ENCODE measurements at regions not wholly inside any gene's neighbourhood (a gene's known extent, or its start where the extent isn't known, plus 50 kb on each side); places are given as distances from the start of the nearest gene placed in this dataset.

GRCh38 chr11:100592619-100593260 lies 94.3 kb upstream of the ARHGAP42 start:
- no peaks in the 10 kb centered on the region for H4K20me1 ChIP-seq (ENCODE audit: low read length)
- no peak for ATAC-seq
- no TSS peak for BruUV-seq (replicated peaks)
- H3K4me2 ChIP-seq (ENCODE audit: low read length) = no peak overlapping the region
- H3K27ac ChIP-seq (ENCODE audit: low read length) = no peak overlapping the region
- no peaks in the 10 kb centered on the region for H3K36me3 ChIP-seq (ENCODE audit: low read depth, low read length)
- POLR2A ChIA-PET (ENCODE audit: unreplicated experiment) = no interaction called here
- TF ChIP-seq EZH2phosphoT487 (IDR thresholded peaks at IDR 0.05; ENCODE audit: borderline replicate concordance, low read length) (no peak), EZH2 (IDR thresholded peaks at IDR 0.05; ENCODE audit: low read length, unreplicated experiment) (no peak)
- TF ChIP-seq, protein P1, sequence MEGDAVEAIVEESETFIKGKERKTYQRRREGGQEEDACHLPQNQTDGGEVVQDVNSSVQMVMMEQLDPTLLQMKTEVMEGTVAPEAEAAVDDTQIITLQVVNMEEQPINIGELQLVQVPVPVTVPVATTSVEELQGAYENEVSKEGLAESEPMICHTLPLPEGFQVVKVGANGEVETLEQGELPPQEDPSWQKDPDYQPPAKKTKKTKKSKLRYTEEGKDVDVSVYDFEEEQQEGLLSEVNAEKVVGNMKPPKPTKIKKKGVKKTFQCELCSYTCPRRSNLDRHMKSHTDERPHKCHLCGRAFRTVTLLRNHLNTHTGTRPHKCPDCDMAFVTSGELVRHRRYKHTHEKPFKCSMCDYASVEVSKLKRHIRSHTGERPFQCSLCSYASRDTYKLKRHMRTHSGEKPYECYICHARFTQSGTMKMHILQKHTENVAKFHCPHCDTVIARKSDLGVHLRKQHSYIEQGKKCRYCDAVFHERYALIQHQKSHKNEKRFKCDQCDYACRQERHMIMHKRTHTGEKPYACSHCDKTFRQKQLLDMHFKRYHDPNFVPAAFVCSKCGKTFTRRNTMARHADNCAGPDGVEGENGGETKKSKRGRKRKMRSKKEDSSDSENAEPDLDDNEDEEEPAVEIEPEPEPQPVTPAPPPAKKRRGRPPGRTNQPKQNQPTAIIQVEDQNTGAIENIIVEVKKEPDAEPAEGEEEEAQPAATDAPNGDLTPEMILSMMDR (conservative IDR thresholded peaks at IDR 0.05; ENCODE audit: low read depth, low read length) = no peak
- H3F3A ChIP-seq (ENCODE audit: low read length, unreplicated experiment) = no peaks in the 10 kb centered on the region
- DNase-seq = no peak
- no peaks in the 10 kb centered on the region for H3K9me2 ChIP-seq (replicated peaks; ENCODE audit: low read length)
- H3K4me3 ChIP-seq (ENCODE audit: low read length) = no peak overlapping the region
- intact Hi-C loops (cut with micrococcal nuclease) = no loop called here
- H3K27me3 ChIP-seq (ENCODE audit: low read length) = no peaks in the 10 kb centered on the region
- CTCF ChIA-PET = no interaction called here
- no peaks in the 10 kb centered on the region for H3K9me3 ChIP-seq (ENCODE audit: low read length)
- no peaks in the 10 kb centered on the region for H3K4me1 ChIP-seq (ENCODE audit: insufficient read depth, low read length)
- H2AFZ ChIP-seq (ENCODE audit: low read length) = no peak overlapping the region
- no peak overlapping the region for H3K9ac ChIP-seq (ENCODE audit: low read length)
- H3K79me2 ChIP-seq (ENCODE audit: low read length) = no peaks in the 10 kb centered on the region

- no TSS peak for BruUV-seq (replicated peaks)
- Histone ChIP-seq H2AFZ (ENCODE audit: low read length) (no peak overlapping the region), H3K9me3 (ENCODE audit: low read length) (no peaks in the 10 kb centered on the region), H3F3A (ENCODE audit: low read length, unreplicated experiment) (no peaks in the 10 kb centered on the region), H3K9ac (ENCODE audit: low read length) (no peak overlapping the region), H3K4me3 (ENCODE audit: low read length) (no peak overlapping the region), H3K36me3 (ENCODE audit: low read depth, low read length) (no peaks in the 10 kb centered on the region), H3K4me2 (ENCODE audit: low read length) (no peak overlapping the region), H3K79me2 (ENCODE audit: low read length) (no peaks in the 10 kb centered on the region), H3K27me3 (ENCODE audit: low read length) (no peaks in the 10 kb centered on the region), H3K27ac (ENCODE audit: low read length) (no peak overlapping the region), H3K9me2 (replicated peaks; ENCODE audit: low read length) (no peaks in the 10 kb centered on the region), H3K4me1 (ENCODE audit: insufficient read depth, low read length) (no peaks in the 10 kb centered on the region), H4K20me1 (ENCODE audit: low read length) (no peaks in the 10 kb centered on the region)
- POLR2A ChIA-PET (ENCODE audit: unreplicated experiment) = no interaction called here
- CTCF ChIA-PET = no interaction called here
- intact Hi-C loops (cut with micrococcal nuclease) = no loop called here
- ATAC-seq = no peak
- TF ChIP-seq EZH2phosphoT487 (IDR thresholded peaks at IDR 0.05; ENCODE audit: borderline replicate concordance, low read length) = no peak
- DNase-seq = no peak
Measured at GRCh38 chr11:100593291-100593690, 93.8 kb upstream of the ARHGAP42 start.

GRCh38 chr11:100594320-100594719 lies 92.8 kb upstream of the ARHGAP42 start:
- intact Hi-C loops (cut with micrococcal nuclease) = no loop called here
- no peaks in the 10 kb centered on the region for H3K9me3 ChIP-seq (ENCODE audit: low read length)
- no peak overlapping the region for H3K4me3 ChIP-seq (ENCODE audit: low read length)
- H2AFZ ChIP-seq (ENCODE audit: low read length) = no peak overlapping the region
- CTCF ChIA-PET = no interaction called here
- no peak for TF ChIP-seq EZH2phosphoT487 (IDR thresholded peaks at IDR 0.05; ENCODE audit: borderline replicate concordance, low read length)
- TF ChIP-seq, protein P1 (conservative IDR thresholded peaks at IDR 0.05; ENCODE audit: low read depth, low read length) = no peak
- no peaks in the 10 kb centered on the region for H3K27me3 ChIP-seq (ENCODE audit: low read length)
- H3K9ac ChIP-seq (ENCODE audit: low read length) = no peak overlapping the region
- H3K36me3 ChIP-seq (ENCODE audit: low read depth, low read length) = no peaks in the 10 kb centered on the region
- POLR2A ChIA-PET (ENCODE audit: unreplicated experiment) = no interaction called here
- no peaks in the 10 kb centered on the region for H3K79me2 ChIP-seq (ENCODE audit: low read length)
- no peaks in the 10 kb centered on the region for H3K4me1 ChIP-seq (ENCODE audit: insufficient read depth, low read length)
- no peak overlapping the region for H3K4me2 ChIP-seq (ENCODE audit: low read length)
- H3K27ac ChIP-seq (ENCODE audit: low read length) = no peak overlapping the region
- H4K20me1 ChIP-seq (ENCODE audit: low read length) = no peaks in the 10 kb centered on the region
- BruUV-seq (replicated peaks) = no TSS peak
- no peaks in the 10 kb centered on the region for H3F3A ChIP-seq (ENCODE audit: low read length, unreplicated experiment)
- no peaks in the 10 kb centered on the region for H3K9me2 ChIP-seq (replicated peaks; ENCODE audit: low read length)
- DNase-seq = no peak
- no peak for ATAC-seq

All from PC-3 (cell line).